ENCODE measurements at regions not wholly inside any gene's neighbourhood (a gene's known extent, or its start where the extent isn't known, plus 50 kb on each side); places are given as distances from the start of the nearest gene placed in this dataset.
"Not testable (repeated sequence)": the region's sequence is repeated elsewhere in the genome, so short reads cannot be mapped to it uniquely, and the experiment has no call there.

DNA sequence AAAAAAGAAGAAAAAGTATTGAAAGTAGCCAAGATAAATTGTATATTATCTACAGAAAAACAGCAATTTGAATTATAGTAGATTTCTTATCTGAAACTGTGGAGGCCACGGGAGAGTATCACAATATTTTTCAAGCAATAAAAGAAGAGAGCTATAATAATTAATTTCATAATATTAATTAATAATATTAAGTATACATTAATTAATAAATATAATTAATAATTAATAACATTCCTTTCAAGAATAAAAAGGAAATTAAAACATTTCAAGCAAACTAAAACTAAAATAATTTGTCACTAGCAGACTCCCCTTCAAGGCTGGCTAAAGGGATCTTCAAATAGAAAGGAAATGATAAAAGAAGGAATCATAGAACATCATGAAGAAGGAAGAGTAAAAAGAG lies 372.7 kb upstream of the KYNU start:
- TF ChIP-seq, protein P1, sequence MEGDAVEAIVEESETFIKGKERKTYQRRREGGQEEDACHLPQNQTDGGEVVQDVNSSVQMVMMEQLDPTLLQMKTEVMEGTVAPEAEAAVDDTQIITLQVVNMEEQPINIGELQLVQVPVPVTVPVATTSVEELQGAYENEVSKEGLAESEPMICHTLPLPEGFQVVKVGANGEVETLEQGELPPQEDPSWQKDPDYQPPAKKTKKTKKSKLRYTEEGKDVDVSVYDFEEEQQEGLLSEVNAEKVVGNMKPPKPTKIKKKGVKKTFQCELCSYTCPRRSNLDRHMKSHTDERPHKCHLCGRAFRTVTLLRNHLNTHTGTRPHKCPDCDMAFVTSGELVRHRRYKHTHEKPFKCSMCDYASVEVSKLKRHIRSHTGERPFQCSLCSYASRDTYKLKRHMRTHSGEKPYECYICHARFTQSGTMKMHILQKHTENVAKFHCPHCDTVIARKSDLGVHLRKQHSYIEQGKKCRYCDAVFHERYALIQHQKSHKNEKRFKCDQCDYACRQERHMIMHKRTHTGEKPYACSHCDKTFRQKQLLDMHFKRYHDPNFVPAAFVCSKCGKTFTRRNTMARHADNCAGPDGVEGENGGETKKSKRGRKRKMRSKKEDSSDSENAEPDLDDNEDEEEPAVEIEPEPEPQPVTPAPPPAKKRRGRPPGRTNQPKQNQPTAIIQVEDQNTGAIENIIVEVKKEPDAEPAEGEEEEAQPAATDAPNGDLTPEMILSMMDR (conservative IDR thresholded peaks at IDR 0.05; ENCODE audit: low read length), result no peak
- H3K4me3 ChIP-seq (ENCODE audit: low read length), result no peak overlapping the region
- no peak for DNase-seq (ENCODE audit: low read depth)

DNA sequence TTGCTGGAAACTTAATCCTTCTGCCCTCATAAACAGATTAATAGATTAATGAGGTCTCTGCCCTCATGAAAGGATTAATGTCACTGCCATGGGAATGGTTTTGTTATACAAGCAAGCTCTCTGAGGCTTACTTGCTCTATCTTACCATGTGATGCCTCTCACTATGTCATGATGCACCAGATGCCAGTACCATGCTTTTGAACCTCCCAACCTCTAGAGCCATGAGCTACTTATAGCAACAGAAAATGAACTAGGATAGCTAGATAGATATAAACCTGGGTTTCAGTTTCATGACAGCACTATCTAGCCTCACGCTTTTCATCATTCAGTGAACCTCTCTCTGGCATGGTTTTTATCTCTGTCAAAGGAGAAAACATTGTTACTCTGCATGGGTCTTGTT lies 371.6 kb upstream of the LRP1B start:
- DNase-seq (ENCODE audit: low read depth), result no peak

DNA sequence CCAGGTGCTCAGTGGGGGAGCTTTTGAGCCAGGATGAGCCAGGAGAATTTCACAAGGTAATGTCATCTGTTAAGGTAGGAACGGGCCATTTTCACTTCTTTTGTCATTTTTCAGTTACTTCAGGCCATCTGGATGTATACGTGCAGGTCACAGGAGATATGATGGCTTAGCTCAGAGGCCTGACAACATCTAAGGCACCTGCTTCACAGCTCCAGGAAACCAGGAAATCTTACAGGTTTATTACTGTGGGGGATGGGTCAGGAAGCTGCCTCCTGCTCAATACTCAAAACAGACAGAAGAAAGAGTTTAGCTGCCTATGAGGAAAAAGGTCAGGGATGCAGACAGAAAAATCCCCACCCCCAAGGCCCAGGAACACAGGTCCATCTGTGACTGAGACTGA lies 364.3 kb upstream of the LRP1B start:
- no peak for DNase-seq (ENCODE audit: low read depth)
- TF ChIP-seq, protein P1 (conservative IDR thresholded peaks at IDR 0.05; ENCODE audit: low read length), result no peak
- no peak overlapping the region for H3K4me3 ChIP-seq (ENCODE audit: low read length)

More for the DNA sequence above, 371.6 kb upstream of the LRP1B start:
- no peak overlapping the region for H3K4me3 ChIP-seq (ENCODE audit: low read length)
- TF ChIP-seq, protein P1 (conservative IDR thresholded peaks at IDR 0.05; ENCODE audit: low read length), result no peak

DNA sequence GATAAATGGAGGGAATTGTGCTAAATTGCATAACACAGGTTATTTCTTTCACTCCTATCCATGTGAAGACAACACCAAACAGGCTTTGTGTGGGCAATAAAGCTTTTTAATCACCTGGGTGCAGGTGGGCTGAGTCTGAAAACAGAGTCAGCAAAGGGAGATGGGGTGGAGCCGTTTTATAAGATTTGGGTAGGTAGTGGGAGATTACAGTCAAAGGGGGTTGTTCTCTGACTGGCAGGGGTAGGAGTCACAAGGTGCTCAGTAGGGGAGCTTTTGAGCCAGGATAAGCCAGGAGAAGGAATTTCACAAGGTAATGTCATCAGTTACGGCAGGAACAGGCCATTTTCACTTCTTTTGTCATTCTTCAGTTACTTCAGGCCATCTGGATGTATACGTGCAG lies 358.8 kb upstream of the LRP1B start:
- H3K4me3 ChIP-seq (ENCODE audit: low read length); DNase-seq (ENCODE audit: low read depth): not testable (repeated sequence)

DNA sequence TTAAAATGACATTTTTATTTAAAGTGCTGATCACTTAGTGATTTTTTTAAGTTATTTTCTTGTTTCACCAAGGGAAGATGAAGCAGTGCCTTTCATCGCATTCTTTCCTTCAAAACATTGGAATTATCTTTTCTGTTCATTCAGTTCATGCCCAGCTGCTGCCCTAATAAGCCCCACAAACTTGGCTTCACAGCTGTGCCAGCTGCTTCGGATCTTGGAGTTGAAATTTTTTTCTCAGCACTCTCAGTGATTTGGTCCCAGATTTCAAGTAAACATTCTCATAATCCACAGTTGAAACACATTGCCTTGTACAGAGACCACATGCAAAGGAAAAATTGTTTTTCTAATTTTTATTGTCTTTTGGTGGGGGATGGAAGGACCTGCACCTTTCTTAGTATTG lies 353.3 kb upstream of the LRP1B start:
- no peak for DNase-seq (ENCODE audit: low read depth)
- H3K4me3 ChIP-seq (ENCODE audit: low read length), result no peak overlapping the region
- TF ChIP-seq, protein P1 (conservative IDR thresholded peaks at IDR 0.05; ENCODE audit: low read length), result no peak

DNA sequence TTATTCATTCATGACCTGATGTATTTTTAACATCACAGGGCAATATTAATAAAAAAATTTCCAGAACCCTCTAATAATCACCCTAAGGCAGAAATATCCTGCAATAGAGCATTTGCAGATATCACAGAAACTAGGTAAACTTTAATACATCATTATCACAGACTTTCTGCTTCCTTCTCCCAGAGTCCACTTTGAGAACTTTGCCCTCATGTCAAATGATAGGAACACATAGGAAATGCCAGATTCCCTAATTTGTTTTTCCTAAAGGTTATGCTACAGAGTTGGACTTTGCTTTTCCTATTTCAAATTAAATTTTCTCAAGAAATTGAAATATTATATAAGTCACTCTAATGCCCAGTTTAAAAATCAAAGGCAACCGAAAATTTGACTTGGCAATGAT lies 352.8 kb upstream of the LRP1B start:
- TF ChIP-seq, protein P1 (conservative IDR thresholded peaks at IDR 0.05; ENCODE audit: low read length), result no peak
- H3K4me3 ChIP-seq (ENCODE audit: low read length), result no peak overlapping the region
- no peak for DNase-seq (ENCODE audit: low read depth)

DNA sequence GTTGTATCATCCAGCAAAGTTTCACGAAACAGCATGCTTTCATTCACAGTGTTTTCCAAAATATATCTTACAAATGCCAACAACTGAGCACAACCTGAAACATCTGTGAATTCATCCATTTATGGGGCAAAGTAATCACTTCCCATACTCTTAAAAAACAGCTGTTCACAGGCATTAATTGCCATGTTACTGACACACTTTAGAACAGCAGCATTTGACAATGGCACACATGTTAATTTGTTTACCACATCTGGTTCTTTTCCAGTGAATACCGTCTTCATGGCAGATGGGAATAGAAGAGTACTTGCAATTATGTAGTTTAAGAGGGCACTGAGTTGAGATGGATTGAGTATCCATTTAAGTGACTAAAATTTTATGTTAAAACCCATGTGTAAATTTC lies 347.4 kb upstream of the LRP1B start:
- DNase-seq (ENCODE audit: low read depth), result no peak
- H3K4me3 ChIP-seq (ENCODE audit: low read length), result no peak overlapping the region
- TF ChIP-seq, protein P1 (conservative IDR thresholded peaks at IDR 0.05; ENCODE audit: low read length), result no peak

DNA sequence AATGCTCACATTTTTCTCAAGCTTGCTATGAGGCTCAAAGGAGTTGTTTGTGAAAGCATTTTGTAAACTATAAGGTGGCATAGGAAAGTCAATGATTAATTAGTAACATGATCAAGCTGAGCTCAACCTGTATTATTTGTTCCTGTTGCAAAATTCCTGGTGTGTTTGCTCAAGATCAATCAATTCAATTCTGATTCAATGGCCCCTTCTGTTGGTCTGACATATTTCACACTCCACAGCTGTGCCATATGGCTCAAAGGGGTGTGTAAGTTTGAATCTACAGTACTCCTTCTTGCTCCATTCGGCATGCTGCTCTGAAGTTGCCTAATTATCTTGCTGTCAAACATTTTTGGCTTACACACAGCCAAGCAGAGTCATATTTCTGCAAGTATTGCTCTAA lies 341.6 kb upstream of the LRP1B start:
- no peak overlapping the region for H3K4me3 ChIP-seq (ENCODE audit: low read length)
- TF ChIP-seq, protein P1 (conservative IDR thresholded peaks at IDR 0.05; ENCODE audit: low read length), result no peak
- no peak for DNase-seq (ENCODE audit: low read depth)
